ENCODE measurements at regions not wholly inside any gene's neighbourhood (a gene's known extent, or its start where the extent isn't known, plus 50 kb on each side); places are given as distances from the start of the nearest gene placed in this dataset.

DNA sequence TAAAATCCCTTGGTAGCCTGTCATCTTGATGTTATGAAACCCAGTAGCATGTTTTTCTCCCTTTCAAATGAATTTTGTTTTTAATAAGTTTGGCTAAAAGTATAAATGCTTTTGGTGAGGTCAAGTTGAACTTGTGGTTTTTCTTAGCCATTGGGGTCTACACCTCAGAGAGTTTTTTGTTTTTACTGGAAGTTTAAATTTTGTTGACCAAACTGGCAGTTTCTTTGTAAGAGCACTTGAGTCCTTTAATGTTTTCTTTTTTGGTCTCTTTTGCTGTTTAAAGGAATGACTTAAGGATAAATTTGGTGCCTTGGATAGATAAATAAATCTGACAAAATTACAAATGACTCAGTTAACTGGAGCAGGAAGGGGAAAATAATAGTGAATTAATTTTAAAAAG, 577.3 kb downstream of the SATB2 start:
- Histone ChIP-seq H3K9me3 (no peaks in the 10 kb centered on the region), H3K4me3 (no peak overlapping the region), H3K36me3 (no peaks in the 10 kb centered on the region), H3K27ac (no peak overlapping the region), H3K4me1 (no peaks in the 10 kb centered on the region), H3K27me3 (no peaks in the 10 kb centered on the region)
- no peak for DNase-seq (ENCODE audit: low spot score)
- TF ChIP-seq, protein P1, sequence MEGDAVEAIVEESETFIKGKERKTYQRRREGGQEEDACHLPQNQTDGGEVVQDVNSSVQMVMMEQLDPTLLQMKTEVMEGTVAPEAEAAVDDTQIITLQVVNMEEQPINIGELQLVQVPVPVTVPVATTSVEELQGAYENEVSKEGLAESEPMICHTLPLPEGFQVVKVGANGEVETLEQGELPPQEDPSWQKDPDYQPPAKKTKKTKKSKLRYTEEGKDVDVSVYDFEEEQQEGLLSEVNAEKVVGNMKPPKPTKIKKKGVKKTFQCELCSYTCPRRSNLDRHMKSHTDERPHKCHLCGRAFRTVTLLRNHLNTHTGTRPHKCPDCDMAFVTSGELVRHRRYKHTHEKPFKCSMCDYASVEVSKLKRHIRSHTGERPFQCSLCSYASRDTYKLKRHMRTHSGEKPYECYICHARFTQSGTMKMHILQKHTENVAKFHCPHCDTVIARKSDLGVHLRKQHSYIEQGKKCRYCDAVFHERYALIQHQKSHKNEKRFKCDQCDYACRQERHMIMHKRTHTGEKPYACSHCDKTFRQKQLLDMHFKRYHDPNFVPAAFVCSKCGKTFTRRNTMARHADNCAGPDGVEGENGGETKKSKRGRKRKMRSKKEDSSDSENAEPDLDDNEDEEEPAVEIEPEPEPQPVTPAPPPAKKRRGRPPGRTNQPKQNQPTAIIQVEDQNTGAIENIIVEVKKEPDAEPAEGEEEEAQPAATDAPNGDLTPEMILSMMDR (IDR thresholded peaks at IDR 0.05), result no peak

DNA sequence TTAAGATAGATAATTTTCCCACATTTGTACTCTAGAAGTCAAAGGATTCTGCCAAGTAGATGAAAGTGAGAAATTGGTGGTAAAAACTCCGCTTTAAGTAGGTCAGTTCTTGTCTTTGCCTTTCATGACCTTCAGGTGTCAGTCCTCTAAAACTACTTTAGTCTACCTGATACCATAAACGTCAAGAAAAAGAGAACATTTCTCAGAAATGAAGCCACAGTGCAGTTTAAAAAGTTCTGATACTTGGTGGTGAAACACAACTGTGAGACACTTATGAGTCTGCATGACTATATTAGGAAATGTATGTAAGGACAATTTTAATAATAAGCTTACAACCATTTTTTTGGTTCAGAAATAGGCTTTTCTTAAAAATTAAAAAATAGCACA, 583.3 kb downstream of the SATB2 start:
- no peaks in the 10 kb centered on the region for H3K36me3 ChIP-seq
- H3K4me1 ChIP-seq, result no peaks in the 10 kb centered on the region
- no peaks in the 10 kb centered on the region for H3K9me3 ChIP-seq
- no peak overlapping the region for H3K4me3 ChIP-seq
- no peak overlapping the region for H3K27ac ChIP-seq
- no peaks in the 10 kb centered on the region for H3K27me3 ChIP-seq
- no peak for DNase-seq (ENCODE audit: low spot score)
- TF ChIP-seq, protein P1 (IDR thresholded peaks at IDR 0.05), result no peak

DNA sequence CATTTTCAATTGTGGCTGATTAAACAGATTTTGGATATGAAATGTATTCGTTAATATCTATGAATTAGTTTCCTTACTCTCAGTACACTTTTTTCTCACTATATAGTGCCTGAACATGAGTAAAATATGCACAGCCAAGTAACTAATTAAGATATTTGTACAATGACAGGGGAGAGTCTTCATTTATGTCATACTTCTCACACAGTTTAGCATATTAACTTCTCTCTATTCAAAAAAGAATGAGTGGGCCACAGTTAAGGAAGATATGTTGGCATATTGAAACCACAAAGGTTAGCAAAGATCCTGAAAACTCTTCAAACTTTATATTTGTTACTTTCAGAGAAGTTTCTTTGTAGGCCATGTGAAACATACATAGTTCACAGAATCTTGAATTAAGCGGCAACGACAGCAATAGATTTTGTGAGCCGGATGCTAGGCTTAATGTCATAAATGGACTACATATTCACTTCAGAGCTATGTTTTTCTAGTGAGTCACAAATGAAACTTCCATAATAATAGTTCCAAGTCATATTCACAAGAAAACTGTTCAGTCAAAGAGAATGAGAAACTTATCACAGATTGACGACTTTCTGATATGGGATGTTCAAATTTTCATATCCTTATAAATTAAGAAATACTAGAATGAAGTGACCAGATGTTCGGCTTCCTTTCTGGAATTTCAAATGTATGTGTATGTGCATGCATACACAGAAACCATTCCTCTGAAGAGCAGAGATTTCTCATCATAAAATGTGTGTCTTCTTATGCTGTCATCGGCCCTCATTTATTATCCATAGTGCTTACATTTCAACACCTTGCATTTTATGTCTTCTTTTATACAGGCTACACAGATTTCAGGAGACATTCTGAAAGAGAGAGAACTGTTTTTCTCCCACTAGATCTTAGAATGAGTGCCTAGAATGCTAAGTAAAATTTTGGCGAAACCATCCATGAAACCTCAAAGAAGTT, 584.0 kb downstream of the SATB2 start:
- Histone ChIP-seq H3K9me3 (no peaks in the 10 kb centered on the region), H3K27ac (no peak overlapping the region), H3K4me1 (no peaks in the 10 kb centered on the region), H3K36me3 (no peaks in the 10 kb centered on the region), H3K4me3 (no peak overlapping the region), H3K27me3 (no peaks in the 10 kb centered on the region)
- TF ChIP-seq, protein P1 (IDR thresholded peaks at IDR 0.05), result no peak
- DNase-seq (ENCODE audit: low spot score), result no peak

DNA sequence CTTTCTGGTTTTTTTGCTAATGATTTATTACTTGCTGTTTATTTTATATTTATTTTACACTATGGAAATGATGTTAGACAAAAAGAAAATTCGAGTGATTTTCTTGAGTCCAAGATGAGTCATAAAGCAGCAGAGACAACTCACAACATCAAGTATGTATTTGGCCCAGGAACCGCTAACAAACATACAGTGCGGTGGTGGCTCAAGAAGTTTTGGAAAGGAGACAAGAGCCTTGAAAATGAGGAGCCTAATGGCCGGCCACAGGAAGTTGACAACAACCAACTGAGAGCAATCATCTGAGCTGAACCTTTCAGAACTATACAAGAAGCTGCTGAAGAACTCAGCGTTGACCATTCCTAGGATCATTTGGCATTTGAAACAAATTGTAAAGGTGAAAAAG, 594.1 kb downstream of the SATB2 start:
- no peaks in the 10 kb centered on the region for H3K27me3 ChIP-seq
- H3K4me3 ChIP-seq, result no peak overlapping the region
- peaks cover 0 to 9% of the 10 kb centered on the region in 2 donors for H3K9me3 ChIP-seq
- no peaks in the 10 kb centered on the region for H3K4me1 ChIP-seq
- H3K36me3 ChIP-seq, result no peaks in the 10 kb centered on the region
- DNase-seq (ENCODE audit: low spot score), result no peak
- TF ChIP-seq, protein P1 (IDR thresholded peaks at IDR 0.05), result no peak
- no peak overlapping the region for H3K27ac ChIP-seq

DNA sequence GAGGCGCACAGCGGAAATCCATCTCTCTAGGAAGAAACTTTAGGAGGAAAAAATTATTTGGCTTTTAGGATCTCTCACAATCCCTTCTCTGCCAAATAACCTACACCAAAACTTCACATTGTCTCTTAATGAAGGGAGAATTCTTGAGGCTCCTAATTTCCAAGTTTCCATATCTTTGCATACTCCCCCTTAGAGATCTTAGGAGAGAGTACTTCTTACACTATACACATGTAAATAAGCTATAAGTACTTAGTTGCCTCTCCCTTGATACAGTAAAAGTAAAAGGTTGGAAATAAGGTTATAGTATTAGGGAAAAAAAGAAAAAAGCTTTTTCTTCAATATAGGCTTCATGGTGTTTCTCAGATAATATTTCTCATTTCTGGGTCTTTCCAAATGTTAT, 596.7 kb downstream of the SATB2 start:
- H3K9me3 ChIP-seq, result peaks cover 0 to 21% of the 10 kb centered on the region in 2 donors
- H3K36me3 ChIP-seq, result no peaks in the 10 kb centered on the region
- no peaks in the 10 kb centered on the region for H3K27me3 ChIP-seq
- no peaks in the 10 kb centered on the region for H3K4me1 ChIP-seq
- TF ChIP-seq, protein P1 (IDR thresholded peaks at IDR 0.05), result no peak
- H3K4me3 ChIP-seq, result no peak overlapping the region
- DNase-seq (ENCODE audit: low spot score), result no peak
- H3K27ac ChIP-seq, result no peak overlapping the region

All from right atrium auricular region (tissue), 2 donors.